Right lobe of liver (tissue), 4 donors: ENCODE measurements at regions not wholly inside any gene's neighbourhood (a gene's known extent, or its start where the extent isn't known, plus 50 kb on each side); places are given as distances from the start of the nearest gene placed in this dataset.

Experiments used
- CTCF ChIP-seq, 4 donors: fragments of 200-600 bp in 3 of 4; fragments of 450-650 bp in 1 of 4; IDR thresholded peaks; one replicate each; pipeline versions ENCODE4 v1.5.1 to v1.8.0; 2016 to 2022; ENCODE audit warnings: antibody characterized with exemption in 4 of 4, mild to moderate bottlenecking in 2 of 4
- POLR2A ChIP-seq: fragments of 450-650 bp; IDR thresholded peaks from one replicate; pipeline ENCODE4 v1.6.1; 2017; ENCODE audit warnings: antibody characterized with exemption, mild to moderate bottlenecking
- donor health status: DM: no; HTN: no; CAD: no.
- donor health status: DM: no; HTN: no; CAD: no.
- donor health status: DM: no; HTN: yes; CAD: no.

GRCh38 chr18:46321955-46322354, 217.8 kb downstream of the HAUS1 start:
- TF ChIP-seq POLR2A, result no peak
- no peak for TF ChIP-seq CTCF (IDR thresholded peaks at IDR 0.05)
